LNCaP clone FGC (cell line): ENCODE measurements at regions not wholly inside any gene's neighbourhood (a gene's known extent, or its start where the extent isn't known, plus 50 kb on each side); places are given as distances from the start of the nearest gene placed in this dataset.

Experiments
- DNase-seq: peaks from one replicate; pipeline ENCODE4 v3.0.0-alpha.2; 2011; ENCODE audit warnings: low read depth
- H3K4me3 ChIP-seq: 2 replicates; pipeline ENCODE4 v1.5.1; 2011; ENCODE audit warnings: mild to moderate bottlenecking, low read depth, low read length, control low read depth
- TF ChIP-seq, protein P1 (sequence below): IDR thresholded peaks from 2 replicates; pipeline ENCODE4 v1.5.1; 2012; ENCODE audit warnings: mild to moderate bottlenecking; ENCODE audit not compliant: control insufficient read depth, insufficient read depth; ENCODE audit errors: extremely low read depth

DNA sequence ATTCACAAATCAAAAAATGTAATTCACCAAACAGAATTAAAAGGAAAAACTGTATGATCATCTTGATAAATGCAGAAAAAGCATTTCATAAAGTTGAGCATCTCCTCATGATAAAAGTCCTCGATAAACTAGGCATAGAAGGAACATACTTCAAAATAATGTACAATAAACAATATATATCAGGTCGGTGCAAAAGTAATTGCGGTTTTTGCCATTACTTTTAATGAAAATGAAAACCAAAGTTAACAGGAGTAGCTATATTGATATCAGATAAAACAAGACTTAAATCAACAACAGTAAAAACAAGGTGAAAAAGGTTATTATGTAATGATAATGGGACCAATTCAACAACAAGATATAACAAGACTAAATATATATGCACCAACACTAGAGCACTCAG is 372.1 kb downstream of the RAB28 start:
- TF ChIP-seq, protein P1, sequence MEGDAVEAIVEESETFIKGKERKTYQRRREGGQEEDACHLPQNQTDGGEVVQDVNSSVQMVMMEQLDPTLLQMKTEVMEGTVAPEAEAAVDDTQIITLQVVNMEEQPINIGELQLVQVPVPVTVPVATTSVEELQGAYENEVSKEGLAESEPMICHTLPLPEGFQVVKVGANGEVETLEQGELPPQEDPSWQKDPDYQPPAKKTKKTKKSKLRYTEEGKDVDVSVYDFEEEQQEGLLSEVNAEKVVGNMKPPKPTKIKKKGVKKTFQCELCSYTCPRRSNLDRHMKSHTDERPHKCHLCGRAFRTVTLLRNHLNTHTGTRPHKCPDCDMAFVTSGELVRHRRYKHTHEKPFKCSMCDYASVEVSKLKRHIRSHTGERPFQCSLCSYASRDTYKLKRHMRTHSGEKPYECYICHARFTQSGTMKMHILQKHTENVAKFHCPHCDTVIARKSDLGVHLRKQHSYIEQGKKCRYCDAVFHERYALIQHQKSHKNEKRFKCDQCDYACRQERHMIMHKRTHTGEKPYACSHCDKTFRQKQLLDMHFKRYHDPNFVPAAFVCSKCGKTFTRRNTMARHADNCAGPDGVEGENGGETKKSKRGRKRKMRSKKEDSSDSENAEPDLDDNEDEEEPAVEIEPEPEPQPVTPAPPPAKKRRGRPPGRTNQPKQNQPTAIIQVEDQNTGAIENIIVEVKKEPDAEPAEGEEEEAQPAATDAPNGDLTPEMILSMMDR = no peak
- no peak overlapping the region for H3K4me3 ChIP-seq
- DNase-seq = no peak

DNA sequence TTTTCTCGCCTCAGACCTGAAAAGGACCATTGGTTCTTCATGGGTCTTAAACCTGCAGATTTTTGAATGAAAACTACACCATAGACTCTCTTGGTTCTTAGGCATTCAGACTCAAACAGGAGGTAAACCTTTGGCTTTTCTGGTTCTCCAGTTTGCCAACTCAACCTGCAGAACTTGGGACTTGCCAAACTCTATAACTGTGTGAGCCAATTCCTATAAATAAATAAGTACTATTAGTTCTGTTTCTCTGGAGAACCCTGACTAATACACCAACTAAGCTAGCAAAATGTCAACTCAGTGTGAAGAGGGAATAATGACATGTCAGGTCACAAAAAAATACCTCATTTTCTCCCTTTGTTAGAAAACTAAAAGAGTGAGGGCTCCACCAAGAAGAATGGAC is 374.6 kb downstream of the RAB28 start:
- TF ChIP-seq, protein P1 = no peak
- DNase-seq = peak; percentile 28

DNA sequence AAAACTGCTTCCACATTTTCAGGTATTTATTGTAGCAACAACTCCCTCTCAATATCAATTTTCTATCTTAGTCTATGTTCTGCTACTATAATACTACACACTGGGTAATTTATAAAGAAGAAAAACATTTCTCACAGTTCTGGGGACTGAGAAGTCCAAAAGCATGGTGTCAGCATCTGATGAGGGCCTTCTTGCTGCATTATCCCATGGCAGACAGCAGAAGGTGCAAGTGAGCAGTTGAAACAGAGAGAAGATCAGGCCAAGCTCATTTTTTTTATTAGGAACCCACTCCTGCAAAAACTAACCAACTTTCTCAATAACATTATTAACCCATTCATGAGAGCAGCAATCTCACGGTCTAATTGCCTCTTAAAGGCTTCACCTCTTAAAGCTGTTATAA is 376.0 kb downstream of the RAB28 start:
- DNase-seq = no peak
- TF ChIP-seq, protein P1 = peak; percentile 31
- no peak overlapping the region for H3K4me3 ChIP-seq

More for the DNA sequence above, 374.6 kb downstream of the RAB28 start:
- H3K4me3 ChIP-seq = no peak overlapping the region

DNA sequence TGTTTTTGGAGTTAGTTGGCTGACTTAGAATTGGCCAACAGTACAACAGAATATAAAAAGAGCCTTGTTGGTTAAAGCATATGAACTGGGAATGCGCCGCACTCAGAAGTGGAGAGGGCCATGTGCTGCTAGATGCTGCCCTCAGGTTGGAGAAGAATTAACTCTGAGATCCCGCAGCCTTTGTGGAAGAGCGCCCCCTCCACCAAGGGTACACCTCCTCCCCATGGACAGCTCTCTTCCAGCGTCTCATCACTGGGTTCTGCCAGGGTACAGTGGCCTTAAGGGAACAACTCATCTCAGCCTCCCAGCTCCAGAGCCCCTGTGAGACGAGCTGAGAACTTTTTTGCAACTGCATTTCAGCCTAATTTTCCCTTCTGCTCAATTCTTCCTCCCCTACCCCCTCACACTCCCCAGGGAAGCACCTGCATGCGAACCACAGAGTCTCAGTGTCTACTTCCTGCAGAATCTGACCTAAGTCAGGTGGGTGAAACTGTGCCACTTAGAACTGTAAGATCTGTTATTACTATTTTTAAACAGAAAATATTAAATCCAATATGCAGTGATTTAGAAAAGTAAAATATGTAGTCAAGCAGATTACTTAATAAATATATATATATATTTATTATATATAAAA is 380.6 kb downstream of the RAB28 start:
- DNase-seq = no peak
- H3K4me3 ChIP-seq = no peak overlapping the region
- TF ChIP-seq, protein P1 = no peak

DNA sequence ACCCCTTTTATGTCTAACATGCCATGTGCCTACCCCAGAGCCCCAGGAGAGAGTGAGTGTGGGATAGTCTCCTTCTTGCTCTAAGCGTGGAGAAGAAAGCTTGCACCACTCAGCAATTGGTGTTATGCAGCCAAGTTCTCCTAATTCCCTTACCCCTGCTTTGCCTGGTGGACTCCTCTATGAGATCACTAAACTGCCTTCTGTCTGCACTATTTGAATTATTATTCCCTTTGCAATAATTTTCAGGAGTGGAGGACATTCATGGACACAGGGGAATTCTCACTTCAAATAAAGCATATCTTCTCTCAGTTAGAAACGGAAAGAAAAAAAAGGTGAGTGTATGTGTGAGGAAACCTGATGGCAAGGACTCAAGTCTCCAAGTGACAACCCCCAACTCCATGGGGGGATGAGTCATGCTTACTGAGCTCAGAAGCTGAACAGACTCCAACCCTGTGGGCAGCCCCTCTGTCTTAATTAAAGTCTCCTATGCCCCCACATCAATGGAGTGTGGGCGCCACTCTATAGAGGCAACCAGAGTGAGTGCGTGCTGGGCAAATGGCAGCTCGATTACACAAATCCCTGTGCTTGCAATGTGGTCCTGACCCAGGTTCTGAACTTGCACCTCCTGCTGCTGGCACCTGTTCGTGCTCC is 381.9 kb downstream of the RAB28 start:
- H3K4me3 ChIP-seq = no peak overlapping the region
- no peak for DNase-seq
- TF ChIP-seq, protein P1 = no peak

DNA sequence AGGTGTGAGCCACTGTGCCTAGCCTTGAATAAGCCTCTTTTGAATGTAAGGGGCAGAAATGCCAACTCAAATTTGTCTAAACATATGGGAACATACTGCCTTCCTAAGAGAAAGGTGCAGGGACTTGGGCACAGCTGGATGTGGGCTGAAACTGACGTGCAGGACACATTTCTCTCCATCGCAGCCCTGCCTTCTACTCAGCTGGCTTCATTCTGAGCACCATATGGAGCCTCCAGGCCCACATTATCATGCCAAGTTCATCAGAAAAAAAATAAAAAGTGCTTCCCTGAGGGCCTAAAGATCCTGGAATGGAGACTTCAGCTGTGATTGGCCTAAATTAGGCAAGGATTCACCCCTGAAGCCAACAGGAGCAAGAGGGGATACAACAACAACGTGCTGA is 386.2 kb downstream of the RAB28 start:
- TF ChIP-seq, protein P1 = no peak
- H3K4me3 ChIP-seq = no peak overlapping the region
- DNase-seq = no peak

DNA sequence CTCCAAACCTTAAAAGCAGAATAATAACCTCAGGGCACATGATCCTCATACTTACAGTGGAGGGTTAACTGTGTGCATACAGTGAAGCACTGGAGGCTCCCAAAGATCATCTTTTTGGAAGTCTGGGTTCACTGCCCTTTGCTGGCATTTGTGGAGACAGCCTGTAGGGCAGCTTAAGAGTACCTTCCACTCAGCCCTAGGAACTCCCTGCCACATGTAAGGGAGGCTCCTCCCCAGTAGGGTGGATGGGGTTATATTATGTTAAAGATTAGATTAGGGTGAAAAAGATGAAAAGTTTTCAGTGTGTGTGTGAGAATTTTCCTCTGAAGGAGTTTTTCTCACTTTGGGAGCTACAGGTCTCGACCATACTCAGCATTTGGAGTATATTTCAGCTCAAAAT is 388.4 kb downstream of the RAB28 start:
- TF ChIP-seq, protein P1 = no peak
- no peak for DNase-seq
- no peak overlapping the region for H3K4me3 ChIP-seq
